IMR-90 (cell line): ENCODE measurements at regions not wholly inside any gene's neighbourhood (a gene's known extent, or its start where the extent isn't known, plus 50 kb on each side); places are given as distances from the start of the nearest gene placed in this dataset.

Experiments
- ATAC-seq: fragments of 200-7000 bp; cut with Tn5 transposase; 2 replicates; pipeline ENCODE4 v1.9.1; 2020; ENCODE audit warnings: low read depth, mild to moderate bottlenecking, moderate library complexity
- BruUV-seq: library from RNA; stranded (reverse); fragments of 400-500 nt; replicated peaks from 2 replicates; lab custom pipeline; 2021; lab: Mats Ljungman, UMichigan
- CTCF ChIA-PET: fragments of 300-600 bp; formaldehyde crosslinking; extraction: SDS; loops from one replicate; lab custom pipeline; 2021; ENCODE audit warnings: antibody characterized with exemption; lab: Yijun Ruan, JAX
- POLR2A ChIA-PET: fragments of 300-600 bp; sonication (Branson Sonifier 250); formaldehyde crosslinking; loops from one replicate; lab custom pipeline; 2022; ENCODE audit warnings: antibody characterized with exemption; ENCODE audit not compliant: unreplicated experiment; lab: Charles Lee
- DNase-seq: peaks from one replicate; pipeline ENCODE4 v3.0.0; 2013
- H2AFZ ChIP-seq: replicated peaks from 2 replicates; pipeline ENCODE3; 2013; ENCODE audit warnings: low read length, mild to moderate bottlenecking; ENCODE audit not compliant: poor library complexity
- H2AK5ac ChIP-seq: 2 replicates; pipeline ENCODE4 v1.6.1; 2013; ENCODE audit warnings: low read depth, low read length, inconsistent platforms
- H2AK9ac ChIP-seq: replicated peaks from 2 replicates; pipeline ENCODE3; 2013; ENCODE audit warnings: mild to moderate bottlenecking, low read depth, low read length, moderate library complexity; ENCODE audit not compliant: poor library complexity
- H2BK120ac ChIP-seq: 2 replicates; pipeline ENCODE4 v1.6.1; 2013; ENCODE audit warnings: low read depth, low read length, inconsistent platforms
- H2BK15ac ChIP-seq: 3 replicates; pipeline ENCODE4 v1.6.1; 2013; ENCODE audit warnings: low read depth, low read length, inconsistent platforms
- H2BK20ac ChIP-seq: 2 replicates; pipeline ENCODE4 v1.6.1; 2013; ENCODE audit warnings: low read depth, mild to moderate bottlenecking, inconsistent platforms, low read length, moderate library complexity
- H2BK5ac ChIP-seq: 2 replicates; pipeline ENCODE4 v1.6.1; 2013; ENCODE audit warnings: mild to moderate bottlenecking, low read depth, low read length, inconsistent platforms; ENCODE audit not compliant: poor library complexity, severe bottlenecking
- H3K14ac ChIP-seq: replicated peaks from 2 replicates; pipeline ENCODE4 v1.6.1; 2013; ENCODE audit warnings: low read depth, low read length, inconsistent platforms
- H3K18ac ChIP-seq: 2 replicates; pipeline ENCODE4 v1.6.1; 2013; ENCODE audit warnings: low read depth, low read length, control low read depth
- H3K23ac ChIP-seq: 2 replicates; pipeline ENCODE4 v1.6.1; 2013; ENCODE audit warnings: low read depth, low read length, inconsistent platforms
- H3K27ac ChIP-seq: 2 replicates; pipeline ENCODE4 v1.5.1; 2013; ENCODE audit warnings: mild to moderate bottlenecking, control low read depth, low read length; ENCODE audit not compliant: insufficient read depth
- H3K27me3 ChIP-seq: 2 replicates; pipeline ENCODE4 v1.6.1; 2013; ENCODE audit warnings: low read length; ENCODE audit not compliant: control insufficient read depth, insufficient read depth
- H3K36me3 ChIP-seq: 2 replicates; pipeline ENCODE4 v1.6.1; 2013; ENCODE audit warnings: low read length, mixed read lengths; ENCODE audit not compliant: control insufficient read depth, insufficient read depth
- H3K4ac ChIP-seq: 2 replicates; pipeline ENCODE4 v1.6.1; 2013; ENCODE audit warnings: low read depth, low read length, inconsistent platforms
- H3K4me1 ChIP-seq: 2 replicates; pipeline ENCODE4 v1.6.1; 2013; ENCODE audit warnings: low read length, mixed read lengths; ENCODE audit not compliant: control insufficient read depth, insufficient read depth
- H3K4me2 ChIP-seq: 2 replicates; pipeline ENCODE4 v1.6.1; 2013; ENCODE audit warnings: low read depth, mild to moderate bottlenecking, control low read depth, low read length, moderate library complexity
- H3K4me3 ChIP-seq: 2 replicates; pipeline ENCODE4 v1.5.1; 2013; ENCODE audit warnings: low read depth, mild to moderate bottlenecking, control low read depth, low read length, moderate library complexity; ENCODE audit not compliant: insufficient read depth
- H3K56ac ChIP-seq: 2 replicates; pipeline ENCODE4 v1.6.1; 2013; ENCODE audit warnings: low read length, inconsistent platforms; ENCODE audit not compliant: insufficient read depth; ENCODE audit errors: extremely low read depth
- H3K79me1 ChIP-seq, 2 experiments: 2 replicates each; pipeline ENCODE4 v1.6.1; 2013; ENCODE audit warnings: low read length in 2 of 2, inconsistent platforms in 1 of 2, low read depth in 1 of 2
- H3K9ac ChIP-seq: 2 replicates; pipeline ENCODE4 v1.6.1; 2013; ENCODE audit warnings: low read depth, low read length, control low read depth
- H3K9me1 ChIP-seq: 2 replicates; pipeline ENCODE4 v1.6.1; 2013; ENCODE audit warnings: low read length, inconsistent platforms; ENCODE audit not compliant: insufficient read depth
- H3K9me3 ChIP-seq: 2 replicates; pipeline ENCODE4 v1.6.1; 2013; ENCODE audit warnings: low read length; ENCODE audit not compliant: control insufficient read depth, insufficient read depth
- H4K20me1 ChIP-seq: 2 replicates; pipeline ENCODE4 v1.6.1; 2013; ENCODE audit warnings: low read length, inconsistent platforms; ENCODE audit not compliant: insufficient read depth
- H4K5ac ChIP-seq: 2 replicates; pipeline ENCODE4 v1.6.1; 2013; ENCODE audit warnings: mild to moderate bottlenecking, low read depth, low read length, control low read depth
- H4K8ac ChIP-seq, 2 experiments: 2 replicates each; pipeline ENCODE4 v1.6.1; 2013; ENCODE audit warnings: low read depth in 2 of 2, low read length in 2 of 2, control low read depth in 1 of 2, inconsistent platforms in 1 of 2
- H4K91ac ChIP-seq: 2 replicates; pipeline ENCODE4 v1.6.1; 2013; ENCODE audit warnings: low read depth, low read length, inconsistent platforms; ENCODE audit not compliant: insufficient read depth
- MXI1 ChIP-seq: IDR thresholded peaks from 2 replicates; pipeline ENCODE4 v1.6.1; 2012; ENCODE audit warnings: low read depth, mild to moderate bottlenecking, low read length, moderate library complexity, borderline replicate concordance
- POLR2A ChIP-seq: IDR thresholded peaks from 2 replicates; pipeline ENCODE4 v1.6.1; 2012; ENCODE audit warnings: mild to moderate bottlenecking, low read depth, low read length
- dilution Hi-C: fragments of 300-500 bp; cut with HindIII; formaldehyde crosslinking; loops from one replicate; pipeline ENCODE4 v1.14.3; 2018; ENCODE audit warnings: low sequenced_read_pairs; ENCODE audit not compliant: unreplicated experiment
- in situ Hi-C: fragments of 300-500 bp; cut with MboI; formaldehyde crosslinking; loops from 3 replicates; pipeline ENCODE4 v1.14.3; 2019; ENCODE audit warnings: low sequenced_read_pairs, inconsistent platforms, mixed read lengths
- intact Hi-C: fragments of 100-400 bp; cut with micrococcal nuclease; formaldehyde crosslinking; loops from 2 replicates; pipeline ENCODE4 v1.10.0; 2022

GRCh38 chr1:58284225-58284510 lies 262.4 kb downstream of the OMA1 start:
- in situ Hi-C loops (no loop called here), intact Hi-C loops (no loop called here), dilution Hi-C loops (no loop called here)
- Histone ChIP-seq H3K4me1 (no peaks in the 10 kb centered on the region), H2AK5ac (no peak overlapping the region), H4K91ac (no peak overlapping the region), H2BK15ac (no peak overlapping the region), H3K23ac (no peak overlapping the region), H2BK5ac (no peak overlapping the region), H4K20me1 (no peaks in the 10 kb centered on the region), H2AK9ac (no peak overlapping the region), H3K18ac (no peak overlapping the region), H3K56ac (no peak overlapping the region), H3K9ac (no peak overlapping the region), H3K27me3 (no peaks in the 10 kb centered on the region), H2AFZ (no peak overlapping the region), H3K9me1 (no peaks in the 10 kb centered on the region), H4K5ac (no peak overlapping the region), H3K79me1 (no peaks in the 10 kb centered on the region), H3K9me3 (no peaks in the 10 kb centered on the region), H4K8ac (no peak overlapping the region), H2BK20ac (no peak overlapping the region), H3K27ac (no peak overlapping the region), H3K4me2 (no peak overlapping the region), H3K4me3 (no peak overlapping the region), H3K14ac (no peak overlapping the region), H2BK120ac (no peak overlapping the region), H3K4ac (no peak overlapping the region), H3K36me3 (no peaks in the 10 kb centered on the region)
- DNase-seq (no peak), ATAC-seq (no peak)
- CTCF ChIA-PET, result no interaction called here
- no TSS peak for BruUV-seq
- POLR2A ChIA-PET, result no interaction called here
- no peak for TF ChIP-seq MXI1
- no peak for TF ChIP-seq POLR2A
